ENCODE measurements at regions not wholly inside any gene's neighbourhood (a gene's known extent, or its start where the extent isn't known, plus 50 kb on each side); places are given as distances from the start of the nearest gene placed in this dataset.

DNA sequence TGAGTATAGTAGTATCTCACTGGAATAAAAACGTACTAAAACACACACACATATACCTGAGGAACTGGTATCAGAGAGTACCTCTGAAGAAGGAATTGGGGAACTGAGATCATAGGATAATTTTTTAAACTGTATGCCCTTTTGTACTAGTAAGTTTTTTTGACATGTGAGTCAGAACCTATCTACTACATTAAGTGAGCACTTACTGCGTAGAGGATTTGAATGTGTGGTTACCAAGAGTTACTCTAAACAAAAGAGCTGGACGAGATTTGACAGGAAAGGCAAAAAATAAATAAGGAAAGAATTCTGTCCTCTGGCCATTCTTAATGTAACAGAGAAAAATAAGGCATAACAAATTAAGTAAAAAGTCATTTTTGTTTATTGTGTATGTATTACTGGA, 546.5 kb upstream of the FAT1 start:
- Histone ChIP-seq H3K14ac (ENCODE audit: insufficient read length) (no peak overlapping the region), H3K4me3 (ENCODE audit: extremely low read depth in 1 of 4, insufficient read depth in 2 of 4, low read depth in 3 of 4, low read length in 4 of 4) (no peak overlapping the region), H3K4ac (replicated peaks; ENCODE audit: insufficient read length, low read depth, low read length) (no peak overlapping the region), H2BK5ac (ENCODE audit: low read depth, low read length) (no peak overlapping the region), H3K9me3 (ENCODE audit: insufficient read depth in 2 of 2, low read depth in 1 of 2, low read length in 1 of 2) (no peaks in the 10 kb centered on the region), H3K27me3 (replicated peaks in 1 of 4; ENCODE audit: control insufficient read depth in 3 of 4, extremely low read depth in 1 of 4, insufficient read depth in 3 of 4, low read length in 3 of 4) (no peaks in the 10 kb centered on the region), H2BK120ac (replicated peaks; ENCODE audit: low read depth, low read length) (no peak overlapping the region), H3K56ac (replicated peaks; ENCODE audit: insufficient read length, low read depth, low read length) (no peak overlapping the region), H3K27ac (ENCODE audit: low read depth, low read length) (no peak overlapping the region), H3K36me3 (ENCODE audit: control insufficient read depth in 2 of 4, insufficient read depth in 4 of 4, low read length in 3 of 4) (no peaks in the 10 kb centered on the region), H4K8ac (ENCODE audit: extremely low read depth, insufficient read depth, low read length) (no peak overlapping the region), H3K79me1 (ENCODE audit: low read depth, low read length) (no peaks in the 10 kb centered on the region), H4K91ac (replicated peaks; ENCODE audit: insufficient read length, low read length) (no peak overlapping the region), H4K20me1 (replicated peaks in 1 of 2; ENCODE audit: control insufficient read depth in 1 of 2, insufficient read depth in 2 of 2, low read length in 2 of 2) (no peaks in the 10 kb centered on the region), H3K9ac (replicated peaks in 1 of 4; ENCODE audit: extremely low read depth in 1 of 4, low read depth in 3 of 4, low read length in 3 of 4) (no peak overlapping the region), H2BK20ac (ENCODE audit: low read length) (no peak overlapping the region), H2AK5ac (ENCODE audit: low read depth, low read length) (no peak overlapping the region), H4K5ac (ENCODE audit: insufficient read length, low read depth, low read length) (no peak overlapping the region), H2AFZ (ENCODE audit: low read length) (no peak overlapping the region), H2BK12ac (ENCODE audit: low read depth, low read length) (no peak overlapping the region), H3K79me2 (ENCODE audit: control insufficient read depth in 1 of 2, insufficient read depth in 2 of 2, low read length in 2 of 2) (no peaks in the 10 kb centered on the region), H3K4me2 (ENCODE audit: insufficient read depth in 1 of 2, low read depth in 2 of 2, low read length in 2 of 2) (no peak overlapping the region), H3K23me2 (ENCODE audit: low read depth, low read length) (no peaks in the 10 kb centered on the region; the same call in 1 of the 2 replicates), H3K18ac (ENCODE audit: extremely low read depth, low read length) (no peak overlapping the region), H2BK15ac (ENCODE audit: low read length) (no peak overlapping the region), H3K4me1 (replicated peaks in 1 of 4; ENCODE audit: control insufficient read depth in 3 of 4, insufficient read depth in 4 of 4, low read length in 3 of 4) (no peaks in the 10 kb centered on the region), H3K23ac (ENCODE audit: insufficient read length) (no peak overlapping the region)
- FAIRE-seq (no peak), DNase-seq (ENCODE audit: low read depth in 1 of 2, low spot score in 2 of 2) (no peak)
- no peak for TF ChIP-seq GTF2F1 (IDR thresholded peaks at IDR 0.05; ENCODE audit: borderline replicate concordance, low read depth, low read length)
- no peak for TF ChIP-seq RFX5 (IDR thresholded peaks at IDR 0.05; ENCODE audit: borderline replicate concordance, low read depth, low read length)
- TF ChIP-seq PHF8 (conservative IDR thresholded peaks at IDR 0.05; ENCODE audit: low read depth, low read length), result no peak
- no peak for TF ChIP-seq TCF12 (IDR thresholded peaks at IDR 0.05; ENCODE audit: low read depth, low read length)
- no peak for TF ChIP-seq RBBP5 (IDR thresholded peaks at IDR 0.05; ENCODE audit: borderline replicate concordance, low read depth, low read length)
- no peak for TF ChIP-seq BRCA1 (IDR thresholded peaks at IDR 0.05; ENCODE audit: low read depth, low read length)
- TF ChIP-seq SP2 (IDR thresholded peaks at IDR 0.05; ENCODE audit: low read length), result no peak
- no peak for TF ChIP-seq JUN (IDR thresholded peaks at IDR 0.05; ENCODE audit: low read depth, low read length)
- TF ChIP-seq SIX5 (IDR thresholded peaks at IDR 0.05; ENCODE audit: low read depth, low read length), result no peak
- TF ChIP-seq POLR2A (IDR thresholded peaks at IDR 0.05; ENCODE audit: control extremely low read depth in 1 of 2, low read depth in 2 of 2, low read length in 2 of 2), result no peak
- TF ChIP-seq SP4 (IDR thresholded peaks at IDR 0.05; ENCODE audit: low read length), result no peak
- TF ChIP-seq HDAC6 (IDR thresholded peaks at IDR 0.05; ENCODE audit: low read depth, low read length), result no peak
- no peak for TF ChIP-seq EZH2 (IDR thresholded peaks at IDR 0.05; ENCODE audit: low read depth, low read length, severe bottlenecking)
- TF ChIP-seq CEBPB (IDR thresholded peaks at IDR 0.05; ENCODE audit: low read depth, low read length), result no peak
- no peak for TF ChIP-seq BACH1 (IDR thresholded peaks at IDR 0.05; ENCODE audit: low read length)
- 58% methylated on average over 3 of the region's 3 CpGs; no CpG with 5 or more reads in 1 of the 2 experiments for WGBS, 2 experiments (ENCODE audit: extremely low coverage in 1 of 2, insufficient coverage in 1 of 2, insufficient read length in 1 of 2, insufficient replicate concordance in 2 of 2, low coverage in 1 of 2, low lambda C conversion rate in 2 of 2, missing lambda C conversion rate in 1 of 2)
- CTCF ChIA-PET (ENCODE audit: partially characterized antibody), result no interaction called here
- POLR2A ChIA-PET (ENCODE audit: partially characterized antibody), result no interaction called here

All from H1 (cell line).